ENCODE measurements at regions not wholly inside any gene's neighbourhood (a gene's known extent, or its start where the extent isn't known, plus 50 kb on each side); places are given as distances from the start of the nearest gene placed in this dataset.
A peak's percentile ranks its signal among the peaks of the same experiment; 100 is the strongest.

DNA sequence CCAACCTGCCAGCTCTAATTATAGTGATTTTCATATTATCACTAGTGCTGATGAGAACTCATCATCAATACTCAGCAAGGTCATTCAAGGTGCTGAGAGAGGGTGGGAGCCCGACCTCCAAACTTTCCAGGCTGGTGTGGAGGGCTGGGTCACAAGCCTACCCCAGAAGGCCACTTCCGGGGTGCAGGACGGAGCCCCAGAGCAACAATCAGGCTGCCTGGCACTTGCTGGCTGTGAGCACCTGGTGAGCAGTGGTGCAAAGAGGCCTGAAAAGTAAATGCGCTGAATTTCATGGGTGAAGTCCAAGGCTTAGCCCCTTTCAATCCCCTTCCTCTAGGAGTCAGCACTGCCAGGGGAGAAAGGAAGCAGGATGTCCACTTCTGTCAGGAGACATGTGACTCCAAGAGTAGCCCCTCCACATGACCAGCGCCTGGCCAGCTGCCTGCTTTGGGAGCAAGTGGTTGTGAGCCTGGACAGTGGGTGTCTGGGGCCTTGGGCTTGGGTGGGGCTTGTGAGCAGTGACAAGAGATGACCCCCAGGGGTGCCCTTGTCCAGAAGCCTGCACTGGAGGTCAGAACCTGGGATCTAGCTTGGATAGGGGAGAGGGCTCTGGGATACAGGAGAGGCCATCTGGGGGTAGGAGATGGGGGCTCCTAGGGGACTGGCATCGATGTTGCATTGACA is 165.0 kb upstream of the TLE3 start:
- in situ Hi-C loops (cut with MboI), result no loop called here
- Histone ChIP-seq H3K27ac (ENCODE audit: control insufficient read depth, insufficient read depth) (no peak overlapping the region), H3K9me3 (replicated peaks; ENCODE audit: control insufficient read depth, insufficient read depth, low read length) (no peaks in the 10 kb centered on the region; the same call in 2 of the 3 replicates), H4K20me1 (ENCODE audit: control insufficient read depth, insufficient read depth) (no peaks in the 10 kb centered on the region), H3K9ac (ENCODE audit: control insufficient read depth, insufficient read depth, low read length) (no peak overlapping the region), H3K4me3 (no peak overlapping the region), H3K4me2 (ENCODE audit: control insufficient read depth, insufficient read depth) (no peak overlapping the region), H3K27me3 (replicated peaks in 1 of 2; ENCODE audit: control insufficient read depth in 2 of 2, insufficient read depth in 2 of 2, low read length in 1 of 2) (no peaks in the 10 kb centered on the region), H2AFZ (ENCODE audit: control insufficient read depth, low read depth, low read length) (no peak overlapping the region; the same call in 1 of the 2 replicates), H3K4me1 (ENCODE audit: control insufficient read depth, insufficient read depth, low read length) (peaks cover 62% of the 10 kb centered on the region), H3K36me3 (ENCODE audit: control insufficient read depth in 2 of 2, insufficient read depth in 2 of 2, low read length in 1 of 2) (no peaks in the 10 kb centered on the region), H3K79me2 (ENCODE audit: control insufficient read depth, insufficient read depth, low read length) (no peaks in the 10 kb centered on the region)
- ChIA-PET CTCF (interaction anchor here (0.6 to 0.9 kb wide), 3 partner anchors 13 to 787 kb away, joined by 3 to 4 read pairs (median 3); no protein-coding TSS in a partner anchor), RAD21 (ENCODE audit: unreplicated experiment) (interaction anchor here (0.6 kb wide), 1 partner anchor 446 kb away, joined by 5 read pairs; no protein-coding TSS in a partner anchor), POLR2A (interaction anchor here (1.1 kb wide), 1 partner anchor 14 kb away, joined by 3 read pairs; no protein-coding TSS in a partner anchor), SMC1A (ENCODE audit: uncharacterized antibody, unreplicated experiment) (interaction anchor here (0.7 to 2.2 kb wide), 3 partner anchors 11 to 241 kb away, joined by 3 to 8 read pairs (median 3); no protein-coding TSS in a partner anchor)
- WGBS (ENCODE audit: insufficient coverage, insufficient replicate concordance, low lambda C conversion rate, missing lambda C conversion rate), result 40% methylated on average over 6 of the region's 6 CpGs
- intact Hi-C loops (cut with micrococcal nuclease; ENCODE audit: unreplicated experiment), result no loop called here
- TF ChIP-seq FOXK2 (IDR thresholded peaks at IDR 0.05) (no peak), SREBF1 (IDR thresholded peaks at IDR 0.05; ENCODE audit: low read length) (no peak), SUPT20H (IDR thresholded peaks at IDR 0.05; ENCODE audit: borderline replicate concordance, control insufficient read depth, low read depth, low read length) (no peak), SUZ12 (IDR thresholded peaks at IDR 0.05; ENCODE audit: unreplicated experiment) (no peak)
- TF ChIP-seq, protein P1, sequence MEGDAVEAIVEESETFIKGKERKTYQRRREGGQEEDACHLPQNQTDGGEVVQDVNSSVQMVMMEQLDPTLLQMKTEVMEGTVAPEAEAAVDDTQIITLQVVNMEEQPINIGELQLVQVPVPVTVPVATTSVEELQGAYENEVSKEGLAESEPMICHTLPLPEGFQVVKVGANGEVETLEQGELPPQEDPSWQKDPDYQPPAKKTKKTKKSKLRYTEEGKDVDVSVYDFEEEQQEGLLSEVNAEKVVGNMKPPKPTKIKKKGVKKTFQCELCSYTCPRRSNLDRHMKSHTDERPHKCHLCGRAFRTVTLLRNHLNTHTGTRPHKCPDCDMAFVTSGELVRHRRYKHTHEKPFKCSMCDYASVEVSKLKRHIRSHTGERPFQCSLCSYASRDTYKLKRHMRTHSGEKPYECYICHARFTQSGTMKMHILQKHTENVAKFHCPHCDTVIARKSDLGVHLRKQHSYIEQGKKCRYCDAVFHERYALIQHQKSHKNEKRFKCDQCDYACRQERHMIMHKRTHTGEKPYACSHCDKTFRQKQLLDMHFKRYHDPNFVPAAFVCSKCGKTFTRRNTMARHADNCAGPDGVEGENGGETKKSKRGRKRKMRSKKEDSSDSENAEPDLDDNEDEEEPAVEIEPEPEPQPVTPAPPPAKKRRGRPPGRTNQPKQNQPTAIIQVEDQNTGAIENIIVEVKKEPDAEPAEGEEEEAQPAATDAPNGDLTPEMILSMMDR (IDR thresholded peaks at IDR 0.05 in 2 of 3, conservative IDR thresholded peaks at IDR 0.05 in 1 of 3; ENCODE audit: control insufficient read depth in 2 of 3, extremely low read depth in 1 of 3, insufficient read depth in 1 of 3, low read depth in 3 of 3, low read length in 3 of 3), result peak in 1 of 3 experiments; percentile 8; a peak in 1 of 6 replicates
- ATAC-seq (no peak), DNase-seq (ENCODE audit: low read depth, low spot score) (no peak), FAIRE-seq (peak; percentile 7)
- BruUV-seq (replicated peaks), result no TSS peak
